AG10803 (cell line): ENCODE measurements at regions not wholly inside any gene's neighbourhood (a gene's known extent, or its start where the extent isn't known, plus 50 kb on each side); places are given as distances from the start of the nearest gene placed in this dataset.

Source experiments
- DNase-seq: peaks from one replicate; pipeline ENCODE4 v3.0.0; 2010; ENCODE audit warnings: low read depth
- H3K4me3 ChIP-seq: 2 replicates; pipeline ENCODE4 v1.5.1; 2011; ENCODE audit warnings: mild to moderate bottlenecking, low read length, control low read depth
- CTCF ChIP-seq: conservative IDR thresholded peaks from 2 replicates; pipeline ENCODE4 v1.5.1; 2011; ENCODE audit warnings: mild to moderate bottlenecking, low read length, control low read depth, inconsistent platforms

DNA sequence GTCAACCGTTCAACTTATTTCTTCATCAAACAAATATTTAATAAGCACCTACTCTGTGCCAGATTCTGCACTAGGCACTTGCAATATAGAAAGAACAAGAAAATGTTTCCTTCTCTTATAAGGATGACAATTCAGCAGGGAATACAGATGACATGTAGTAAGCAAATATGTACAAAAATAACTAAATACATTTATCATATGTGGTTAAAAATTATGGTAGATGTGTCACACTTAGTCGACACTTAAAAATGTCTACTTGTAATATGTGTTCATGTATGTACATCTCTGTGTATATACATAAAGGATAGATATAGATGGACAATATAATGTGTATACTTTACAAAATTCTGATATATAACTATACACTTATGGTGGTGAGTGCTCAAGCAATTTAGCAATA, 417.0 kb upstream of the MEF2C start:
- DNase-seq = no peak
- TF ChIP-seq CTCF = no peak
- H3K4me3 ChIP-seq = no peak overlapping the region

DNA sequence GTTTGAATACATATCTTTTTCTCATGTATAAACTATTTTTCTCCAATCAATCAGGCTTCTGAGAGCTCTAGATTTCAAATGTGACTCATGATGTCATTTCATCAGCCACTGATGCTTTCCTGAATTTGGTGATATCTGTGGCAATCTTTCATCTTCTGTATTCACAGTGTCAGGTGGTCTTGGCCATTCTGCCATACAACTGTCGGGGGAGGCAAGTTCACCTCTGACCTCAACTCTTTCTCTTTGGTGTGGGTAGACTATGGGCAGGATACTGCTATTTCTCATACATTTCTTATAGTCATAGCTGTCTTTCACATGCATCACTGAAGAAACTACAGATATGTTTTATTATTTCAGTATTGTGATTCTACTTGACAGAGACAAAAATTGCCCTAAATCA, 414.1 kb upstream of the MEF2C start:
- no peak for TF ChIP-seq CTCF
- no peak overlapping the region for H3K4me3 ChIP-seq
- DNase-seq = no peak

DNA sequence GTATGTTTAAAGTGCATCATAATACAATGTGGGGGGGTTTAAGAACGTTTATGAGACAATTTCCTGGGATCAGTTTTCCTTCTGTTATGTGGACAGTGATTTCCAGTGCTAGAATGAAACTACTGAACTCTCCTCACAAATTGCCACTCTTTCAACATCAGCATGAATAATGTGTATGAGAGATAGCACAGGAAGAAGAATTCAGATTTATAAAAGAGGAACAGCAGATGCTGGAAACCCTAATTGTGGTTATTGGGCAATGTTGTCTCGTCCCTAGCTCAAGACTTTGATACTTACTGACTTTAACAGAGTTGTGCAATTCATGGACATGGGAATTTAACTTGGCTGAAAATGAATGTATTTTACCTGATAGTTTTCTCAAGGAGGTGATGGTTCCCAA, 410.8 kb upstream of the MEF2C start:
- no peak overlapping the region for H3K4me3 ChIP-seq
- peak; percentile 88 for DNase-seq
- TF ChIP-seq CTCF = no peak

DNA sequence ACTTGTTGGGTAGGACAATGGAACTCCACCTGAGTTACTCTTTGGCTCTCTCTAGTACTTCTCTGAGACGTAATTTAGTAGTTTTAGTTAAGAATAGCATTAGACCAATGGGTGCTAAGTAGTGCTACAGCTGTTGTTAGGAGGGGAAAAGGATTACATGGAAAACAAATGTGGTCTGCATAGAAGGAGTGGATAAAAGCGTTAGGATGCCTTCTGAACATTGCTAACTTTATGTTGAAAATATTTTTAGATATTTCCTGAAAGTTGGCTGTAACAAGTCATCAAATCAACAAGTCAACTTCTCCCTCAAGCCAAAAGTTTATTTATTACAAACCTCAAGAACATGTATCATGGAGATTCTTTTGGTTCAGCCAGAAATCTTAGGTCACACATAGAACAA, 409.5 kb upstream of the MEF2C start:
- no peak overlapping the region for H3K4me3 ChIP-seq
- no peak for TF ChIP-seq CTCF
- no peak for DNase-seq

DNA sequence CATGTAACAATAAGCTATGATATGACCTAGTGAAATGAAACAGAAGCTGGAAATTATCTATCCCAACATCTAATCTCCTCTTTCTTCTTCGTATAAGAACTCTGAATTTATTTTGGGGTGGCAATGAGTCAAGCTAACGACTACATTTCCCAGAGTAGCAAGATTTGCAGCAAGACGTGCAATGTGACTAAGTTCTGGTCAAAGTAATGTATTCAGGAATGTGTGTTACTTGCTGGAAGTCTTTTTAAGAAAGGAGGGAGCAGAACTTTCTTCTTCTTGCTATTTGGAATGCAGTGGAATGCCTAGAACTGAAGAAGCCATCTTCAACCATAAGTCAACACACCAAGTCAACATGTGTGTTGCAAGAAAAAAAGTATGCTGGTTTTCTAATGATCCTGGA, 406.6 kb upstream of the MEF2C start:
- no peak overlapping the region for H3K4me3 ChIP-seq
- DNase-seq = peak; percentile 90
- TF ChIP-seq CTCF = no peak

- H3K4me3 ChIP-seq = no peak overlapping the region
- no peak for DNase-seq
- TF ChIP-seq CTCF = no peak
Observed at GRCh38 chr5:89287964-89288363, 405.0 kb upstream of the MEF2C start.

DNA sequence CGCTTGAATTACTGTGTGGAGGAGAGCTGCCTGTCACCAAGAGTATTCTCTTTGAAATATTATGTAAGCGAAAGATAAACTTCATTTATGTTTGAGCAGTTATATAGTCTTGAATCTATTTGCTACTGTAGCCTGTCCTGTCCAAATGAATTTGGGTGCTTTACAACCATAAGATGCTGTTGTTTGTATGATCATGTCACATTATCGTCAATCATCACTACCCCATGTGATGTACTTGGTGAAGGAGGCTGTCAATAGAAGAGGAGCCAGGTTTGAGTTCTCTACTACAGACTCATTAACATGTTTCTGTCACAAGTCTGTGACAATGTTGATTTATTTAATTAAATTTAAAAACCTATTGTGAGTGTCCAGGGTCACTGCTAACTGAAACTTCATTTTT, 403.3 kb upstream of the MEF2C start:
- TF ChIP-seq CTCF = no peak
- no peak for DNase-seq
- H3K4me3 ChIP-seq = no peak overlapping the region
